ENCODE measurements at regions not wholly inside any gene's neighbourhood (a gene's known extent, or its start where the extent isn't known, plus 50 kb on each side); places are given as distances from the start of the nearest gene placed in this dataset.

- Histone ChIP-seq H3K4me1 (ENCODE audit: control insufficient read depth, low read length) (no peaks in the 10 kb centered on the region), H3K27ac (ENCODE audit: low read depth, low read length) (no peak overlapping the region), H3K4me2 (ENCODE audit: low read length) (no peak overlapping the region), H4K20me1 (ENCODE audit: control insufficient read depth, insufficient read depth, low read depth, low read length) (no peaks in the 10 kb centered on the region), H3F3A (ENCODE audit: control insufficient read depth, insufficient read depth) (no peaks in the 10 kb centered on the region), H3K4me3 (ENCODE audit: low read length) (no peak overlapping the region), H3K27me3 (ENCODE audit: control insufficient read depth, low read length) (no peaks in the 10 kb centered on the region), H3K36me3 (ENCODE audit: control insufficient read depth, low read length) (no peaks in the 10 kb centered on the region), H3K9me2 (replicated peaks; ENCODE audit: control insufficient read depth, low read length) (no peaks in the 10 kb centered on the region), H3K79me2 (ENCODE audit: control insufficient read depth, low read length) (no peaks in the 10 kb centered on the region), H3K9me3 (ENCODE audit: control insufficient read depth, insufficient read depth, low read length) (no peaks in the 10 kb centered on the region)
- no peak for TF ChIP-seq CTCF (IDR thresholded peaks at IDR 0.05; ENCODE audit: low read depth, low read length, poor library complexity, severe bottlenecking)
- TF ChIP-seq EZH2phosphoT487 (IDR thresholded peaks at IDR 0.05; ENCODE audit: borderline replicate concordance, low read length), result no peak
Observed at GRCh38 chr3:70400194-70400593, 87.8 kb upstream of the MDFIC2 start.

GRCh38 chr3:70393881-70394612, 81.6 kb upstream of the MDFIC2 start:
- TF ChIP-seq CTCF (IDR thresholded peaks at IDR 0.05; ENCODE audit: low read depth, low read length, poor library complexity, severe bottlenecking) (no peak), EZH2phosphoT487 (IDR thresholded peaks at IDR 0.05; ENCODE audit: borderline replicate concordance, low read length) (no peak)

GRCh38 chr3:70392227-70392626, 79.8 kb upstream of the MDFIC2 start:
- Histone ChIP-seq H3K27me3 (ENCODE audit: control insufficient read depth, low read length) (no peaks in the 10 kb centered on the region), H3K9me3 (ENCODE audit: control insufficient read depth, insufficient read depth, low read length) (no peaks in the 10 kb centered on the region), H3F3A (ENCODE audit: control insufficient read depth, insufficient read depth) (no peaks in the 10 kb centered on the region), H4K20me1 (ENCODE audit: control insufficient read depth, insufficient read depth, low read depth, low read length) (no peaks in the 10 kb centered on the region), H3K4me3 (ENCODE audit: low read length) (no peak overlapping the region), H3K4me1 (ENCODE audit: control insufficient read depth, low read length) (no peaks in the 10 kb centered on the region), H3K4me2 (ENCODE audit: low read length) (no peak overlapping the region), H3K79me2 (ENCODE audit: control insufficient read depth, low read length) (no peaks in the 10 kb centered on the region), H3K27ac (ENCODE audit: low read depth, low read length) (no peak overlapping the region), H3K9me2 (replicated peaks; ENCODE audit: control insufficient read depth, low read length) (no peaks in the 10 kb centered on the region), H3K36me3 (ENCODE audit: control insufficient read depth, low read length) (no peaks in the 10 kb centered on the region)
- no peak for TF ChIP-seq EZH2phosphoT487 (IDR thresholded peaks at IDR 0.05; ENCODE audit: borderline replicate concordance, low read length)
- no peak for TF ChIP-seq CTCF (IDR thresholded peaks at IDR 0.05; ENCODE audit: low read depth, low read length, poor library complexity, severe bottlenecking)

More at GRCh38 chr3:70393881-70394612, 81.6 kb upstream of the MDFIC2 start:
- H3K9me2 ChIP-seq (replicated peaks; ENCODE audit: control insufficient read depth, low read length), result no peaks in the 10 kb centered on the region
- H3K4me2 ChIP-seq (ENCODE audit: low read length), result no peak overlapping the region
- no peaks in the 10 kb centered on the region for H3K79me2 ChIP-seq (ENCODE audit: control insufficient read depth, low read length)
- H3K27ac ChIP-seq (ENCODE audit: low read depth, low read length), result no peak overlapping the region
- no peaks in the 10 kb centered on the region for H3K27me3 ChIP-seq (ENCODE audit: control insufficient read depth, low read length)
- no peaks in the 10 kb centered on the region for H3K9me3 ChIP-seq (ENCODE audit: control insufficient read depth, insufficient read depth, low read length)
- no peaks in the 10 kb centered on the region for H3K4me1 ChIP-seq (ENCODE audit: control insufficient read depth, low read length)
- H4K20me1 ChIP-seq (ENCODE audit: control insufficient read depth, insufficient read depth, low read depth, low read length), result no peaks in the 10 kb centered on the region
- H3K4me3 ChIP-seq (ENCODE audit: low read length), result no peak overlapping the region
- H3K36me3 ChIP-seq (ENCODE audit: control insufficient read depth, low read length), result no peaks in the 10 kb centered on the region
- no peaks in the 10 kb centered on the region for H3F3A ChIP-seq (ENCODE audit: control insufficient read depth, insufficient read depth)

Data from DOHH2 (cell line).